ENCODE measurements at regions not wholly inside any gene's neighbourhood (a gene's known extent, or its start where the extent isn't known, plus 50 kb on each side); places are given as distances from the start of the nearest gene placed in this dataset.

GRCh38 chr10:65323802-65324201 lies 1602.0 kb upstream of the LRRTM3 start:
- Histone ChIP-seq H3K9me3 (no peaks in the 10 kb centered on the region), H3K36me3 (no peaks in the 10 kb centered on the region), H3K4me1 (no peaks in the 10 kb centered on the region), H3K27ac (no peak overlapping the region), H3K4me3 (no peak overlapping the region), H3K27me3 (no peaks in the 10 kb centered on the region)
- DNase-seq (ENCODE audit: low spot score in 2 of 2), result no peak
- TF ChIP-seq POLR2AphosphoS5 (IDR thresholded peaks at IDR 0.05), result no peak
- no peak for TF ChIP-seq CTCF (IDR thresholded peaks at IDR 0.05)
- TF ChIP-seq EP300 (IDR thresholded peaks at IDR 0.05), result no peak
- TF ChIP-seq POLR2A (IDR thresholded peaks at IDR 0.05), result no peak
- WGBS, result 91% methylated on average over 6 of the region's 6 CpGs

DNA sequence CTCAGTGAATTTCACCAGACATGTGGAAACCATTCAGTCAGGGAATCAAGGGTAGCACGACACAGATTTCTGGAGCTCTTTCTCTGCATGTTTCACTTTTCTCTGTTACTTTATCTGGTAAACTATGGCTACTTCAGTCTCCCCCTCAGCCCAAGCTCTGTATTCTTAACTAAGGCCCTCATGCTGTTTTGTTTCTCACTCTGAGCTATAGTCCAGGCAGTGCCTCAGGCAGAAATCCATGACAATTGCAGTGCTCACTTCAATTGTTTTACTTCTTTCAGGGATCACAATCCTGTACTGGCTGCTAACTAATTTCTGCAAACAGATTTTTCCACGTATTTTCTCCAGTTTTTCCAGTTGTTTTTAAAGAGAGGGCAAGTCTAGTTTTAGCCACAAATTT lies 1599.9 kb upstream of the LRRTM3 start:
- no peaks in the 10 kb centered on the region for H3K4me1 ChIP-seq
- H3K27me3 ChIP-seq, result no peaks in the 10 kb centered on the region
- no peak for DNase-seq (ENCODE audit: low spot score in 2 of 2)
- WGBS, result 52% methylated on average over 2 of the region's 2 CpGs
- no peaks in the 10 kb centered on the region for H3K36me3 ChIP-seq
- H3K9me3 ChIP-seq, result no peaks in the 10 kb centered on the region
- H3K4me3 ChIP-seq, result no peak overlapping the region
- TF ChIP-seq EP300 (IDR thresholded peaks at IDR 0.05) (no peak), POLR2AphosphoS5 (IDR thresholded peaks at IDR 0.05) (no peak), CTCF (IDR thresholded peaks at IDR 0.05) (no peak), POLR2A (IDR thresholded peaks at IDR 0.05) (no peak)
- no peak overlapping the region for H3K27ac ChIP-seq

GRCh38 chr10:65328486-65328885 lies 1597.3 kb upstream of the LRRTM3 start:
- H3K9me3 ChIP-seq, result no peaks in the 10 kb centered on the region
- no peak overlapping the region for H3K27ac ChIP-seq
- TF ChIP-seq POLR2AphosphoS5 (IDR thresholded peaks at IDR 0.05) (no peak), EP300 (IDR thresholded peaks at IDR 0.05) (no peak), CTCF (IDR thresholded peaks at IDR 0.05) (no peak), POLR2A (IDR thresholded peaks at IDR 0.05) (no peak)
- H3K4me3 ChIP-seq, result no peak overlapping the region
- H3K4me1 ChIP-seq, result no peaks in the 10 kb centered on the region
- no peak for DNase-seq (ENCODE audit: low spot score in 2 of 2)
- no peaks in the 10 kb centered on the region for H3K27me3 ChIP-seq
- no peaks in the 10 kb centered on the region for H3K36me3 ChIP-seq

GRCh38 chr10:65335311-65335710 lies 1590.5 kb upstream of the LRRTM3 start:
- no peak for DNase-seq (ENCODE audit: low spot score in 2 of 2)
- H3K4me1 ChIP-seq, result no peaks in the 10 kb centered on the region
- TF ChIP-seq CTCF (IDR thresholded peaks at IDR 0.05) (no peak), POLR2AphosphoS5 (IDR thresholded peaks at IDR 0.05) (no peak)
- H3K9me3 ChIP-seq, result no peaks in the 10 kb centered on the region
- H3K36me3 ChIP-seq, result no peaks in the 10 kb centered on the region
- H3K27me3 ChIP-seq, result no peaks in the 10 kb centered on the region
- WGBS, result 75% methylated on average over 2 of the region's 2 CpGs
- no peak overlapping the region for H3K27ac ChIP-seq
- H3K4me3 ChIP-seq, result no peak overlapping the region

GRCh38 chr10:65340340-65340739 lies 1585.5 kb upstream of the LRRTM3 start:
- no peak overlapping the region for H3K27ac ChIP-seq
- TF ChIP-seq EP300 (IDR thresholded peaks at IDR 0.05) (no peak), CTCF (IDR thresholded peaks at IDR 0.05) (no peak), POLR2A (IDR thresholded peaks at IDR 0.05) (no peak), POLR2AphosphoS5 (IDR thresholded peaks at IDR 0.05) (no peak)
- no peaks in the 10 kb centered on the region for H3K9me3 ChIP-seq
- no peaks in the 10 kb centered on the region for H3K27me3 ChIP-seq
- WGBS, result 85% methylated on average over 1 of the region's 1 CpG
- no peaks in the 10 kb centered on the region for H3K4me1 ChIP-seq
- no peaks in the 10 kb centered on the region for H3K36me3 ChIP-seq
- DNase-seq (ENCODE audit: low spot score in 2 of 2), result no peak
- no peak overlapping the region for H3K4me3 ChIP-seq
